ENCODE measurements at regions not wholly inside any gene's neighbourhood (a gene's known extent, or its start where the extent isn't known, plus 50 kb on each side); places are given as distances from the start of the nearest gene placed in this dataset.

DNA sequence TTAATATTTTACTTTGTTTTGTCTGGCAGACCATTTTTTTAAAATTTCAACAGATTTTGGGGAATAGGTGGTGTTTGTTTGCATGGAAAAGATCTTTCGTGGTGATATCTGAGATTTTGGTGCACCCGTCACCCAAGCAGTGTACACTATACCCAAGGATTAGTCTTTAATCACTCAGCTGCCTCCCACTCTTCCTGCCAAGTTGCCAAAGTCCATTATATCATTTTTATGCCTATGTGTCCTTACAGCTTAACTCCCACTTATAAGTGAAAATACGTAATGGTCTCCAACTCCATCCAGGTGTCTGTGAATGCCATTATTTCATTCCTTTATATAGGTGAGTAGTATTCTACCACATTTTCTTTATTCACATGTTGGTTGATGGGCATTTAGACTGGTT, 281.7 kb upstream of the GK2 start:
- TF ChIP-seq TAF1 (IDR thresholded peaks at IDR 0.05; ENCODE audit: low read depth, low read length) (no peak), SPI1 (IDR thresholded peaks at IDR 0.05; ENCODE audit: low read depth, low read length) (no peak), POLR2AphosphoS5 (IDR thresholded peaks at IDR 0.05; ENCODE audit: low read depth, low read length) (no peak), POLR2A (IDR thresholded peaks at IDR 0.05; ENCODE audit: low read depth, low read length) (no peak)
